ENCODE measurements at regions not wholly inside any gene's neighbourhood (a gene's known extent, or its start where the extent isn't known, plus 50 kb on each side); places are given as distances from the start of the nearest gene placed in this dataset.

DNA sequence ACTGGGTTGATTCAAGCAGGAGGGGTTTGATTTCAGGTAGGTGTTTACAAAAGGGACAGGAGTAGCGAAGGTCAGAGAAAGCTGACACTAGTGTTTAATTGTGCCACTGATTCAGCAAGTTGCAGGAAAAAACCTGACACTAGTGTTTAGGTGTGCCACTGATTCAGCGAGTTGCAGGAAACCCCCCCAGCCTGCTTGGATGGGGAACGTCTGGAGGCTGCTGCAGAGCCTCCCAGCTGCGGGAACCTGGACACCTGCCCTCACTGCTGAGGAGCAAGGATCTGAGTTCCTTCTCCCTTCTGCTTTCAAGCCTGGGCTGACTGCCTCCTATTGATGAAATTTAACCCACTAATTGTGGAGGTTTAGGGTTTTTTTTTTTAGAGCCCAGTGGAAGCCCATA is 84.2 kb downstream of the AVPR1A start:
- no peak overlapping the region for H3K4me3 ChIP-seq (ENCODE audit: low read depth, low read length)
- H3K27me3 ChIP-seq = no peaks in the 10 kb centered on the region
- H3K4me1 ChIP-seq = 0 out of 2 replicates have a peak, but pooled peaks cover 3% of the 10 kb centered on the region
- H3K36me3 ChIP-seq = no peaks in the 10 kb centered on the region
- TF ChIP-seq, protein P1, sequence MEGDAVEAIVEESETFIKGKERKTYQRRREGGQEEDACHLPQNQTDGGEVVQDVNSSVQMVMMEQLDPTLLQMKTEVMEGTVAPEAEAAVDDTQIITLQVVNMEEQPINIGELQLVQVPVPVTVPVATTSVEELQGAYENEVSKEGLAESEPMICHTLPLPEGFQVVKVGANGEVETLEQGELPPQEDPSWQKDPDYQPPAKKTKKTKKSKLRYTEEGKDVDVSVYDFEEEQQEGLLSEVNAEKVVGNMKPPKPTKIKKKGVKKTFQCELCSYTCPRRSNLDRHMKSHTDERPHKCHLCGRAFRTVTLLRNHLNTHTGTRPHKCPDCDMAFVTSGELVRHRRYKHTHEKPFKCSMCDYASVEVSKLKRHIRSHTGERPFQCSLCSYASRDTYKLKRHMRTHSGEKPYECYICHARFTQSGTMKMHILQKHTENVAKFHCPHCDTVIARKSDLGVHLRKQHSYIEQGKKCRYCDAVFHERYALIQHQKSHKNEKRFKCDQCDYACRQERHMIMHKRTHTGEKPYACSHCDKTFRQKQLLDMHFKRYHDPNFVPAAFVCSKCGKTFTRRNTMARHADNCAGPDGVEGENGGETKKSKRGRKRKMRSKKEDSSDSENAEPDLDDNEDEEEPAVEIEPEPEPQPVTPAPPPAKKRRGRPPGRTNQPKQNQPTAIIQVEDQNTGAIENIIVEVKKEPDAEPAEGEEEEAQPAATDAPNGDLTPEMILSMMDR (IDR thresholded peaks at IDR 0.05; ENCODE audit: low read depth, low read length) = no peak
- DNase-seq = no peak
- H3K9me3 ChIP-seq = no peaks in the 10 kb centered on the region

DNA sequence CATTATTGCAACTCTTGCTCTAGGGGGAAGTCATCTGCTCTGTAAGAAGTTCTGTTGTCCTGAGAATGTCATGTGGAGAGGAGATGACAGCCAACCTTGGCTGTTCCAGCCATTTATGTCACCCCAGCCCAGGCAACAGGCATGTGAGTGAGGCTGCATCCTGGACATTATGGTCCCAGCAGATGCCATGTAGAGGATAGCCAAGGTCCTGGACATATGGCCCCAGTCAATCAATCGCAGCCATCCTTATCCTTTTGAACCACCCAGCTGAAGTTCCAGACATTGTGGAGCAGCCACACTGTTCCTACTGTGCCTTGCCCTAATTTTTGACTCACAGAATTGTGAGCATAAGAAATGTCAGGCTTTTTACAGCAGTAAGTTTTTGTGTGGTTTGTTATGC is 84.9 kb downstream of the AVPR1A start:
- no peaks in the 10 kb centered on the region for H3K36me3 ChIP-seq
- no peak overlapping the region for H3K4me3 ChIP-seq (ENCODE audit: low read depth, low read length)
- H3K27me3 ChIP-seq = no peaks in the 10 kb centered on the region
- 0 out of 2 replicates have a peak, but pooled peaks cover 3% of the 10 kb centered on the region for H3K4me1 ChIP-seq
- TF ChIP-seq, protein P1 (IDR thresholded peaks at IDR 0.05; ENCODE audit: low read depth, low read length) = no peak
- DNase-seq = no peak
- no peaks in the 10 kb centered on the region for H3K9me3 ChIP-seq

DNA sequence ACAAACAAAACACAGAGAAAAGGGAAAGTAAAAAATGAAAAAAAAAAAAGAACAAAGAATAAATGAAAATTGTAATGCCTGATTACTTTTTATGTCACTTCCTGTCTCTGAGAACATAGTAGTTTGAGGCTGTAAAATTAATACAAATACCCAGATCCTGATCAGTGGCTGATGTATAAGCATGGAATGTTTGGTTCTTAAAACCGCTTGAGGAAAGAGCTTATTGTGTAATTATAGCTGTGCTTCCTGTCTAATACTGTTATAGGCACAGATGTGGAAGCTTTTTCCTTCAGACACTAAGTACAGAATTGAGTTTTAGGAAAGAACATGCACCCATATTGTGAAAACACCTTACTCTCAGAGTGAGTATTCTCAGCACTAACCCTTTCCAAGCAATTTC is 86.9 kb downstream of the AVPR1A start:
- no peaks in the 10 kb centered on the region for H3K36me3 ChIP-seq
- DNase-seq = no peak
- 0 out of 2 replicates have a peak, but pooled peaks cover 3% of the 10 kb centered on the region for H3K4me1 ChIP-seq
- no peaks in the 10 kb centered on the region for H3K27me3 ChIP-seq
- H3K9me3 ChIP-seq = no peaks in the 10 kb centered on the region
- TF ChIP-seq, protein P1 (IDR thresholded peaks at IDR 0.05; ENCODE audit: low read depth, low read length) = no peak
- no peak overlapping the region for H3K4me3 ChIP-seq (ENCODE audit: low read depth, low read length)

- H3K36me3 ChIP-seq = no peaks in the 10 kb centered on the region
- H3K9me3 ChIP-seq = no peaks in the 10 kb centered on the region
- no peak for DNase-seq
- no peak overlapping the region for H3K4me3 ChIP-seq (ENCODE audit: low read depth, low read length)
- H3K4me1 ChIP-seq = no peaks in the 10 kb centered on the region
- H3K27me3 ChIP-seq = no peaks in the 10 kb centered on the region
- TF ChIP-seq, protein P1 (IDR thresholded peaks at IDR 0.05; ENCODE audit: low read depth, low read length) = no peak
Observed at GRCh38 chr12:63056649-63057048, 94.4 kb downstream of the AVPR1A start.

DNA sequence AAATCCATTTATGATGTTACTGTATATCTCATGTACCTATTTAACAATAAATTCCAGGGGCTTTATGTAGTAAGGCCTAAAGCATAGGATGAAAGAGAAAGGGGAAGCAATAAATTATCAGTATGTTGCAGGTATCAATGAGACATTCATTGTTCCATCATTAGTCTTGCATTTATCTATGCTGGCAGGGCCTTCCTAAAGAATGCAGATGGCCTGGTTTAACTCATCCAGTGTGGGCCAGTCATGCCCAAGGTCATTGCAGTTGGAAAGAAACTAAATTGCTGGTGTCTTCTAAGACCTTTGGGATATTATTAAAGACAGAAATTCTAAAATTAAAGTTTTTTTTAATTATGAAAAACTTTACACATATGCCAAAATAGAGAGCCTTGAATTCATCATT is 98.3 kb downstream of the AVPR1A start:
- TF ChIP-seq, protein P1 (IDR thresholded peaks at IDR 0.05; ENCODE audit: low read depth, low read length) = no peak
- H3K9me3 ChIP-seq = no peaks in the 10 kb centered on the region
- H3K4me3 ChIP-seq (ENCODE audit: low read depth, low read length) = no peak overlapping the region
- DNase-seq = no peak
- H3K4me1 ChIP-seq = no peaks in the 10 kb centered on the region
- H3K27me3 ChIP-seq = no peaks in the 10 kb centered on the region
- no peaks in the 10 kb centered on the region for H3K36me3 ChIP-seq

- no peak overlapping the region for H3K4me3 ChIP-seq (ENCODE audit: low read depth, low read length)
- H3K27me3 ChIP-seq = no peaks in the 10 kb centered on the region
- no peaks in the 10 kb centered on the region for H3K9me3 ChIP-seq
- DNase-seq = no peak
- no peaks in the 10 kb centered on the region for H3K36me3 ChIP-seq
- TF ChIP-seq, protein P1 (IDR thresholded peaks at IDR 0.05; ENCODE audit: low read depth, low read length) = no peak
- no peaks in the 10 kb centered on the region for H3K4me1 ChIP-seq
Observed at GRCh38 chr12:63047146-63047545, 103.9 kb downstream of the AVPR1A start.

All from BE2C (cell line).